G401 (cell line): ENCODE measurements at regions not wholly inside any gene's neighbourhood (a gene's known extent, or its start where the extent isn't known, plus 50 kb on each side); places are given as distances from the start of the nearest gene placed in this dataset.
A peak's percentile ranks its signal among the peaks of the same experiment; 100 is the strongest.

Source experiments
- DNase-seq: peaks from one replicate; pipeline ENCODE4 v3.0.0-alpha.2; 2015; ENCODE audit warnings: low spot score
- in situ Hi-C: cut with HindIII; loops from 2 replicates; pipeline ENCODE4 v1.10.0; 2016; ENCODE audit warnings: low sequenced_read_pairs, mixed read lengths

DNA sequence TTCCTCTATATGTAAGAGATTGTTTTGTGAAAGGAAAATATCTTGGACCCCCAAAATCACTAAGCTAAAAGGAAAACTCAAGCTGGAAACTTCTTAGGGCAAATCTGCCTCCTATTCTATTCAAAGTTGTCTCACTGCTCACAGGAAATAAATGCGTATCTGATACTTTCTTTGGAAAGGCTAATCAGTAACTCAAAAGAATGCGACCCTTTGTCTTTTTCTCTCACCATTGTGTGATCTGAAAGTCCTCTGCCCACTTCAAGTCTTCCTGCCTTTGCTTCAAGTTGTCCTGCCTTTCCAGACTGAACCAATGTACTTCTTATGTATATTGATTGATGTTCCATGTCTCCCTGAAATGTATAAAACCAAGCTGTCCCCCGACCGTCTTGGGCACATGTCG, 157.3 kb downstream of the KIF2B start:
- DNase-seq, result no peak
- in situ Hi-C loops, result no loop called here

- in situ Hi-C loops, result no loop called here
Measured at GRCh38 chr17:53996131-53996530, 173.4 kb downstream of the KIF2B start.

GRCh38 chr17:53996890-53997289, 174.2 kb downstream of the KIF2B start:
- DNase-seq, result no peak
- in situ Hi-C loops, result no loop called here

More at GRCh38 chr17:53996131-53996530, 173.4 kb downstream of the KIF2B start:
- no peak for DNase-seq

GRCh38 chr17:54007855-54008254, 185.1 kb downstream of the KIF2B start:
- in situ Hi-C loops, result no loop called here
- no peak for DNase-seq

DNA sequence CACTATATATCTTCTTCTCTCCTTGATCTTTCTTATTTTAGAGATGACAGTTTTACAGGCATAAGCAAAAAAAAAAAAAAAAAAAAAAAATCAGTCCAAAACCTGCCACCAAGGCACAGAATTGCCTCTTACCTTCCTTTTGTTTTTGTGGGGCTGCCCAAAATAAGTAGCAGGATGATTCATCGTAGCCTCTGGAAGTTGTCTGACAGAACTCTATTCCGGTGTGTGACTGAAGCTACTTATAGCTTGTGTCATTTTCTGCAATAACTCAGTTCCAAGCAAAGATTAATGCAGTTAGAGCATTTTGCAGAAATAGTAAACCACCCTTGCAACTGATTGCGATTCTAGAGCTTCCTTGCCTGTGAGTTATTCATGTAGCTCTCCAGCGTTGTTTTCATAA, 186.8 kb downstream of the KIF2B start:
- in situ Hi-C loops, result no loop called here

GRCh38 chr17:54013072-54013471, 190.3 kb downstream of the KIF2B start:
- DNase-seq, result peak; percentile 94
- in situ Hi-C loops, result no loop called here

More for the DNA sequence above, 186.8 kb downstream of the KIF2B start:
- no peak for DNase-seq

DNA sequence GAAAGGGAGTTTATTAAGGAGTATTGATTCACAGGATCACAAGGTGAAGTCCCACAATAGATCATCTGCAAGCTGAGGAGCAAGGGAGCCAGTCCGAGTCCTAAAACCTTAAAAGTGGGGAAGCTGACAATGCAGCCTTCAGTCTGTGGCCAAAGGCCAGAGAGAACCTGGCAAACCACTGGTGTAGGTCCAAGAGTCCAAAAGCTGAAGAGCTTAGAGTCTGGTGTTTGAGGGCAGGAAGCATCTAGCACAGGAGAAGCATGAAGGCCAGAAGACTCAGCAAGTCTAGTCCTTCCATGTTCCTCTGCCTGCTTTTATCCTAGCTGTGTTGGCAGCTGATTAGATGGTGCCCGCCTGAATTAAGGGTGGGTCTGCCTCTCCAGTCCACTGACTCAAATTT, 193.0 kb downstream of the KIF2B start:
- DNase-seq, result no peak
- in situ Hi-C loops, result no loop called here

- no peak for DNase-seq
- in situ Hi-C loops, result no loop called here
Measured at GRCh38 chr17:54021418-54021817, 198.7 kb downstream of the KIF2B start.

- in situ Hi-C loops, result no loop called here
- DNase-seq, result no peak
Measured at GRCh38 chr17:54028986-54029580, 206.4 kb downstream of the KIF2B start.

DNA sequence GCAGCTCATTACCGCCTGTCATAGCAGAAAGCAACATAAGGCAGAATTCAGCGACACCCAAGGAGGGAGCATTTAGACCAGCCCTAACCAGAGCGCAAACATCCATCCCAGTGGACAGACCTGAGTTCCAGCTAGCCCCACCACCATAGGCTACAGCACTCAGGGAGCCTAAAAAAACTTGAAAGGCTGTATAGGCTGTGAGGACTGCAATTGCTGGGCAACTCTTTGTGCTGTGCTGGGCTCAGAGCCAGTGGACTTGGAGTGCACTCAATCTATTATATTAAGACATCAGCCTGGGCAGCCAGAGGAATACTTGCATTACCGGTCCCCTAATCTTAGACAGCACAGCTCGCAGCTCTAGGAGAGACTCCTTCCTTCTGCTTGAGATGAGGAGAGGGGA, 207.3 kb downstream of the KIF2B start:
- in situ Hi-C loops, result no loop called here
- DNase-seq, result peak; percentile 6

DNA sequence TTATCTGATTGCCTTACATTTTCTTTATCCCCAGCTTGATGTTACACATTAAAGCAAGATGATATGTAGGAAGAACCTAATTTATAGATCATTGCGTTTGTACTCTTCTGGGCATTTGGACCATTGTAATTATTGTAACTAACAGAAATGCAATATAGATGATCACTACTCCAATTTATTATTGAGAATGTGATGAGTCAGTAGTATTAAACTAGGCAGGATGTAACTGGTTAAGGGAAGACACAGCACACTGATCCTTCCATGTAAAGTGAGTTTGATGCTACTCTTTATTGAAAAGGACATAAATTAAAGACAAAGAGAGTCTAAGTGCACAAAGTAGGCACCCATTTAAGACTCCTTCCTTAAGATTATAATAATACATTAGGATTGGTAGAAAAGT, 223.8 kb downstream of the KIF2B start:
- no peak for DNase-seq
- in situ Hi-C loops, result no loop called here

- DNase-seq, result no peak
- in situ Hi-C loops, result no loop called here
Measured at GRCh38 chr17:54063639-54064038, 240.9 kb downstream of the KIF2B start.

DNA sequence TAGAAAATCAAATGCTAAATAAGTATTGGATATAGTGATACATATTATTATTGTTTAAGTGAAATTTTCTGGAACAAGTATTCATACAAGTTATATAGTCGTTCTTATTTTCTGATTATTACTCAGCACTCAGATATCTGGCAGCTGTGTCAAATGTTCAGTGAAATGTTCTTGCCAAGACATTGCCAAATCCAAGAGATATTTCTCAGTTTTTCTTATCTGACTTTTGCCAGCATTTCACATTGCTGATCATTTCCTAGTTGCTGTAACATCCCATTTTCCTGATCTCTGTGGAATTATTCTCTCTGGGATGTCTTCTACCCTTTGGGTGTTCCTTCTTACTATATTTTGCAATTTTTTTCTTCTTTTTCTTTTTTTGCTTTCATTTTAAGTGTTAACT, 262.3 kb downstream of the KIF2B start:
- in situ Hi-C loops, result no loop called here
- DNase-seq, result no peak

GRCh38 chr17:54085934-54086333, 263.2 kb downstream of the KIF2B start:
- in situ Hi-C loops, result no loop called here
- no peak for DNase-seq

GRCh38 chr17:54096216-54096615, 273.5 kb downstream of the KIF2B start:
- no peak for DNase-seq
- in situ Hi-C loops, result no loop called here

GRCh38 chr17:54099221-54099620, 276.5 kb downstream of the KIF2B start:
- no peak for DNase-seq
- in situ Hi-C loops, result no loop called here

- DNase-seq, result no peak
- in situ Hi-C loops, result no loop called here
Measured at GRCh38 chr17:54102246-54102645, 279.5 kb downstream of the KIF2B start.

DNA sequence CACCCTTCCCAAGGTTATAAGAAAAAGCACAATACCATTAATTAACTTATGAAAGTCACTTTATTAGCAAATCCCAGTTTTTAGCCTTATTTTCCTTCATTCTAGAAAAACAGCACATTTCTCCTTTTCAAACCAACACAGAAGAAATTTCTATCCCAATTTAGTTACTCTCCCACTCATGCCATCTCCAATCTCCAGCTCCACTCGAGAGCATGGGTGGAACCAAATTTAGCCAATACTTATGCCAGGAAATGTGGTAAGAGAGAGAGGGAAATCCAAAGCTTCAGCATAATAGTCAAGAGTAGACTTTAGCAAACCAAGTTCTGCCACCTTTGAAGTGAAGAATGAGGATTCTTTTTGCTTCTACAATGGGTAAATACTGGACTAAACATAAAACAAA, 288.8 kb downstream of the KIF2B start:
- in situ Hi-C loops, result no loop called here
- no peak for DNase-seq

- in situ Hi-C loops, result no loop called here
- no peak for DNase-seq
Measured at GRCh38 chr17:54117452-54117851, 294.7 kb downstream of the KIF2B start.

- in situ Hi-C loops, result no loop called here
- DNase-seq, result no peak
Measured at GRCh38 chr17:54124456-54124855, 301.7 kb downstream of the KIF2B start.

GRCh38 chr17:54153423-54153822, 330.7 kb downstream of the KIF2B start:
- in situ Hi-C loops, result no loop called here

GRCh38 chr17:54157542-54157941, 334.8 kb downstream of the KIF2B start:
- in situ Hi-C loops, result no loop called here

More at GRCh38 chr17:54153423-54153822, 330.7 kb downstream of the KIF2B start:
- DNase-seq, result no peak

More at GRCh38 chr17:54157542-54157941, 334.8 kb downstream of the KIF2B start:
- no peak for DNase-seq
